T-cell (primary cell): ENCODE measurements at regions not wholly inside any gene's neighbourhood (a gene's known extent, or its start where the extent isn't known, plus 50 kb on each side); places are given as distances from the start of the nearest gene placed in this dataset.
"Not testable (repeated sequence)": the region's sequence is repeated elsewhere in the genome, so short reads cannot be mapped to it uniquely, and the experiment has no call there.

Source experiments
- ATAC-seq, 4 experiments: fragments of 200-7000 bp in 3 of 4; fragments of 150-1000 bp in 1 of 4; cut with Tn5 transposase; replicated peaks in 1 of 4; 1 replicate in 3 of 4; 2 replicates in 1 of 4; pipeline ENCODE4 v1.10.0; 2021; ENCODE audit warnings: moderate library complexity in 3 of 4, mild to moderate bottlenecking in 2 of 4, moderate number of reproducible peaks in 1 of 4
- CTCF ChIA-PET, 2 donors: fragments of 300-600 bp; sonication (Branson Sonifier 250); formaldehyde crosslinking; loops; one replicate each; lab custom pipeline; 2022; ENCODE audit warnings: antibody characterized with exemption in 2 of 2; lab: Charles Lee
- POLR2A ChIA-PET, 2 donors: fragments of 300-600 bp; sonication (Branson Sonifier 250); formaldehyde crosslinking; loops; one replicate each; lab custom pipeline; 2022; ENCODE audit warnings: antibody characterized with exemption in 2 of 2; lab: Charles Lee
- DNase-seq, 35 experiments: peaks; one replicate each; pipeline versions ENCODE4 v3.0.0 to v3.0.0-alpha.2; 2013 to 2023
- H3K27ac ChIP-seq: one replicate; pipeline ENCODE4 v1.5.1; 2013; ENCODE audit warnings: low read length
- H3K27me3 ChIP-seq, 2 experiments: replicated peaks in 1 of 2; 1 replicate in 1 of 2; 2 replicates in 1 of 2; pipeline versions ENCODE4 v1.6.1 to v1.7.0; 2013; ENCODE audit warnings: low read length in 1 of 2, mixed read lengths in 1 of 2; ENCODE audit not compliant: control insufficient read depth in 2 of 2, insufficient read depth in 2 of 2; ENCODE audit errors: extremely low read depth in 1 of 2
- H3K36me3 ChIP-seq, 2 donors: 1 replicate in 1 of 2; 2 replicates in 1 of 2; pipeline versions ENCODE4 v1.6.1 to v1.7.0; 2013; ENCODE audit warnings: low read length in 1 of 2; ENCODE audit not compliant: control insufficient read depth in 2 of 2, insufficient read depth in 1 of 2; ENCODE audit errors: extremely low read depth in 1 of 2
- H3K4me1 ChIP-seq, 2 experiments: 1 replicate in 1 of 2; 2 replicates in 1 of 2; pipeline versions ENCODE4 v1.6.1 to v1.7.0; 2013; ENCODE audit warnings: low read length in 2 of 2, mixed read lengths in 1 of 2; ENCODE audit not compliant: insufficient read depth in 2 of 2, control insufficient read depth in 1 of 2; ENCODE audit errors: extremely low read depth in 1 of 2
- H3K4me3 ChIP-seq, 2 donors: 1 replicate in 1 of 2; 2 replicates in 1 of 2; pipeline versions ENCODE4 v1.5.1 to v1.7.0; 2013; ENCODE audit warnings: mild to moderate bottlenecking in 2 of 2, low read length in 1 of 2, moderate library complexity in 1 of 2; ENCODE audit not compliant: control insufficient read depth in 1 of 2; ENCODE audit errors: extremely low read depth in 1 of 2
- H3K9me3 ChIP-seq: 2 replicates; pipeline ENCODE4 v1.7.0; 2013
- H3K27ac Mint-ChIP-seq, 2 donors: one replicate each; pipeline ENCODE4 v1.8.0; 2020 to 2021; ENCODE audit warnings: mild to moderate bottlenecking in 2 of 2, mixed read lengths in 2 of 2
- H3K27me3 Mint-ChIP-seq, 2 donors: one replicate each; pipeline ENCODE4 v1.8.0; 2021 to 2022; ENCODE audit warnings: mixed read lengths in 2 of 2
- H3K36me3 Mint-ChIP-seq: one replicate; pipeline ENCODE4 v1.8.0; 2021; ENCODE audit warnings: mixed read lengths
- H3K4me1 Mint-ChIP-seq, 3 donors: one replicate each; pipeline ENCODE4 v1.8.0; 2020 to 2022; ENCODE audit warnings: mixed read lengths in 3 of 3, mild to moderate bottlenecking in 1 of 3
- H3K4me3 Mint-ChIP-seq, 3 donors: one replicate each; pipeline ENCODE4 v1.8.0; 2020 to 2022; ENCODE audit warnings: mild to moderate bottlenecking in 3 of 3, mixed read lengths in 3 of 3, moderate library complexity in 3 of 3
- H3K9me3 Mint-ChIP-seq, 3 donors: one replicate each; pipeline ENCODE4 v1.8.0; 2020 to 2022; ENCODE audit warnings: mixed read lengths in 3 of 3
- WGBS: methylation state at CpG from one replicate; pipeline ENCODE4 v1.1.5; 2013; ENCODE audit warnings: missing lambda C conversion rate; ENCODE audit not compliant: insufficient coverage; 5-methylcytosine and 5-hydroxymethylcytosine counted together

DNA sequence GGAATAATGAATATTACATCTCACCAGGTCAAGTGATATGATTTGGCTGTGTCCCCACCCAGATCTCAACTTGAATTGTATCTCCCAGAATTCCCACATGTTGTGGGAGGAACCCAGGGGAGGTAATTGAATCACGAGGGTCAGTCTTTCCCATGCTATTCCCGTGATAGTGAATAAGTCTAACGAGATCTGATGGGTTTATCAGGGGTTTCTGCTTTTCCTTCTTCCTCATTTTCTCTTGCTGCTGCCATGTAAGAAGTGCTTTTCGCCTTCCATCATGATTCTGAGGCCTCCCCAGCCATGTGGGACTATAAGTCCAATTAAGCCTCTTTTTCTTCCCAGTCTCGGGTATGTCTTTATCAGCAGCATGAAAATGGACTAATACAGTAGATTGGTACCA, 58.4 kb upstream of the HPDL start:
- H3K27ac ChIP-seq, H3K27ac Mint-ChIP-seq, H3K4me3 ChIP-seq, CTCF ChIA-PET, H3K4me1 Mint-ChIP-seq, H3K9me3 ChIP-seq, H3K4me1 ChIP-seq, POLR2A ChIA-PET, H3K36me3 Mint-ChIP-seq, ATAC-seq, H3K27me3 Mint-ChIP-seq, H3K27me3 ChIP-seq, H3K36me3 ChIP-seq, H3K9me3 Mint-ChIP-seq, DNase-seq, H3K4me3 Mint-ChIP-seq: not testable (repeated sequence)
- no CpG with 5 or more reads among the region's 5 CpGs for WGBS

DNA sequence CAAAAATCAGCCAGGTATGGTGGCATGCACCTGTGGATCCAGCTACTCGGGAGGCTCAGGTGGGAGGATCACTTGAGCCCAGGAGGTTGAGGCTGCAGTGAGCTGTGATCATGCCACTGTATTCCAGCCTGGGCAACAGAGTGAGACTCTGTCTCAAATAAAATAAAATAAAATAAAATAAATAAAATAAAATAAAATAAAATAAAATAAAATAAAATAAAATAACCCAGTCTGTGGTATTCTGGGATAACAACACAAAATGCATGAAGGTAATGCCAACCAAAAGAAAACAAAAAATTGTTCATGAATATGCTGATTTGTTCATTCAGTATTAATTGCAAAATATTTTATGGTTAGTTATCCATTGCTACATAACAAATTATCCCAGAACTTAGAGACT, 54.4 kb upstream of the HPDL start:
- H3K36me3 Mint-ChIP-seq, H3K4me1 Mint-ChIP-seq: not testable (repeated sequence)

GRCh38 chr1:45272913-45273371, 53.8 kb upstream of the HPDL start:
- H3K9me3 Mint-ChIP-seq: peaks cover 4 to 6% (median 5%) of the 10 kb centered on the region in 3 donors
- no peak overlapping the region for H3K4me3 ChIP-seq
- no CpG with 5 or more reads among the region's 4 CpGs for WGBS
- ATAC-seq (no peak), DNase-seq (no peak)
- H3K4me3 Mint-ChIP-seq: no peak overlapping the region
- H3K9me3 ChIP-seq: no peaks in the 10 kb centered on the region
- H3K27ac ChIP-seq: no peak overlapping the region
- POLR2A ChIA-PET: interaction anchor here in 1 of 2 donors (0.6 kb wide), 1 partner anchor 498 kb away, joined by 3 read pairs; no protein-coding TSS in a partner anchor
- H3K36me3 ChIP-seq: no peaks in the 10 kb centered on the region
- peaks cover 5% of the 10 kb centered on the region for H3K36me3 Mint-ChIP-seq
- H3K27me3 Mint-ChIP-seq: no peaks in the 10 kb centered on the region
- CTCF ChIA-PET: no interaction called here
- H3K27me3 ChIP-seq: peaks cover 0 to 3% of the 10 kb centered on the region in 2 experiments
- H3K4me1 Mint-ChIP-seq: peaks cover 0 to 3% (median 2%) of the 10 kb centered on the region in 3 donors
- no peak overlapping the region for H3K27ac Mint-ChIP-seq
- no peaks in the 10 kb centered on the region for H3K4me1 ChIP-seq

More for the DNA sequence above, 54.4 kb upstream of the HPDL start:
- POLR2A ChIA-PET: interaction anchor here in 1 of 2 donors (0.6 kb wide), 1 partner anchor 499 kb away, joined by 3 read pairs; no protein-coding TSS in a partner anchor
- H3K4me3 Mint-ChIP-seq, H3K4me1 ChIP-seq, H3K4me3 ChIP-seq, H3K27me3 Mint-ChIP-seq, H3K9me3 Mint-ChIP-seq, H3K36me3 ChIP-seq, ATAC-seq, H3K27ac ChIP-seq, H3K27ac Mint-ChIP-seq, H3K27me3 ChIP-seq, DNase-seq, H3K9me3 ChIP-seq: not testable (repeated sequence)
- no CpG with 5 or more reads among the region's 1 CpG for WGBS
- CTCF ChIA-PET: interaction anchor here in 1 of 2 donors (0.6 kb wide), 1 partner anchor 1236 kb away, joined by 3 read pairs; no protein-coding TSS in a partner anchor

DNA sequence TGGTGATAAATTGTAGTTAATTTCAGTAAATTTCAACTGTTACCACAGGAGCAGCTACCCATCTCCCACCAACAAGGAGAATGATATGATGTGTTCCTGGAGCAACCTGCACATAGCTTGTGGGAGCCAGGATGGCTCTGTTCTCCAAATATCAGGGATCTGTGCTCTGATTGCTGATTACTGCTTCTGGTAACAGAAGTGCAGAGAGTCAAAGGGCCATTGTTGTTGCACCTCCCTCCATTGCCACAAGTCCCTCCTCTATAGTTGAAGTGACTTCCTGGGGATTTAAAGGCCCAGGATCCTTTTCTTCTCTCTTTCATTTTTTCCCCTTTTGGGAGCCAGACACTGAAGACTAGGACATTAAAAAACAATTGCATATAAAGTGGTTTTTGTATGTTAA, 51.6 kb upstream of the HPDL start:
- no peaks in the 10 kb centered on the region for H3K27me3 ChIP-seq
- DNase-seq: no peak
- H3K36me3 ChIP-seq: no peaks in the 10 kb centered on the region
- Mint-ChIP-seq H3K4me1 (peaks cover 0 to 3% (median 2%) of the 10 kb centered on the region in 3 donors), H3K9me3 (peaks cover 4 to 6% (median 5%) of the 10 kb centered on the region in 3 donors), H3K27ac (no peak overlapping the region), H3K27me3 (peaks cover 0 to 3% of the 10 kb centered on the region in 2 donors), H3K4me3 (no peak overlapping the region), H3K36me3 (peaks cover 7% of the 10 kb centered on the region)
- H3K27ac ChIP-seq: no peak overlapping the region
- ChIA-PET CTCF (no interaction called here), POLR2A (no interaction called here)
- H3K4me1 ChIP-seq: no peaks in the 10 kb centered on the region
- no peaks in the 10 kb centered on the region for H3K9me3 ChIP-seq
- no peak for ATAC-seq
- H3K4me3 ChIP-seq: no peak overlapping the region
